ENCODE measurements at regions not wholly inside any gene's neighbourhood (a gene's known extent, or its start where the extent isn't known, plus 50 kb on each side); places are given as distances from the start of the nearest gene placed in this dataset.
"Not testable (repeated sequence)": the region's sequence is repeated elsewhere in the genome, so short reads cannot be mapped to it uniquely, and the experiment has no call there.

DNA sequence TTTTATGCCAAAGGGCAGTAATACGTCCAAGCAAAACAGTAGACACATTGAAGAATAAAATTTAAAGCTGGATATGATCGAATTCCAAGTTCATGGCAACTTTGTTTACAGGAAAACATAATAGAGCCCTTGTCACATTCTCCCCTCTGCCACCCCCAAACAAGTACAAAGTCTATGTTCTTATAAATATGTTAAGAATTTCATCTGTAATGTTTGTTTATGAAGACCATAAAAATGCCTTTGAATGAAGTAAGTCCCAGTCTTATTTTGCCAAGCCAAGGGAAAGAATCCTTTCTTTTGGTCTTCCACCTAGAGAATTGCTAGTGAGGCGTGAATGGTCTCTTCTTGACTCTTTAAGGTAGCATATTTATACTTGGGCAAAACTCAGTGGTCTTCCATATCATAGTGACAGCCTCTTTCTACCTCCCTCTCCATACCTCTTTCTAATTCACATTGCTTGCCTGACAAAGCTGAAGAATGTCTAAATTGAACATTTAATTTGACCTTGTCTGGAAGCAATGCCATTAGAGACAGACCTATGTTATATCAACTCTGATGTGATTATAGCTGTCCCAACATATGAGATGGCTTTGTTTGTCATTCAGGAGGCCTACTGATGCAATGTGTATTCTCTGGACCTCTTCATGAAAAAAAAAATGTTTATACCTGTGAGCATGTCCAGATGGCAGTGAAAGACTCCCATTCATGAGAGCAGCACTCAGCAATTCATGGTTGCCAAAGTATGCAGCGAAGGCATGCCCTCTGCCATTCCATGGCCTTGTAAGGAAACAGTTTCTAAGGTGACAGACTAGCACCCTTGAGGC lies 70.6 kb upstream of the CCN2 start:
- no peak; the same call in 2 of the 3 replicates for ATAC-seq
- TF ChIP-seq TOX (CRISPR knock-in tag; IDR thresholded peaks at IDR 0.05; ENCODE audit: borderline replicate concordance) = no peak
- TF ChIP-seq ARNTL (CRISPR knock-in tag; IDR thresholded peaks at IDR 0.05; ENCODE audit: borderline replicate concordance, low read depth) = no peak
- TF ChIP-seq CSRNP3 (CRISPR knock-in tag; IDR thresholded peaks at IDR 0.05) = no peak

- ATAC-seq = not testable (repeated sequence)
These were observed 69.7 kb upstream of the CCN2 start for GRCh38 chr6:132020918-132021317.

DNA sequence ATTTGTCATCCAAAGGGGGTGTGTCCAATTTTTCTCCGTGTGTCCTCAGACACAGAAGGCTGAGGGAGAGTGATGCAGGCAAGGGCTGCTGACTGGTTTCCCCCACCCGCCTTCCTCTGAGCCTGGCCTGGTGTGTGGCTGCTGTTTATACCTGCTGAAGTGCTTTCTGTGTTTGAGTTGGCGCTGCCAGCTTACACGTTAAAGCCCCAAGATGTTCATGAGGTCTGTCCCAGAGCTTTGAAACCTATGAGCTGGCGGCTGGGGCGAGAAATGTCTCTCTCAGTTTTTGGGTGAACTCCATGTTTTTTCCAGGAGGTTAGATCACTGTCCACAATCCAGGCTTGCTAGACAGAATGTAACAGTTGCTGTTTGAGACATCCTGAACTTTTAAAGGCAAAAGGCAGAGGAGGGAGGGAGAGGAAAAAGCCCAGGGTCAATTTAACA lies 69.0 kb upstream of the CCN2 start:
- TF ChIP-seq TSHZ2 (CRISPR knock-in tag; IDR thresholded peaks at IDR 0.05) (no peak), ARNTL (CRISPR knock-in tag; IDR thresholded peaks at IDR 0.05; ENCODE audit: borderline replicate concordance, low read depth) (no peak), ZNF70 (CRISPR knock-in tag; IDR thresholded peaks at IDR 0.05) (no peak), CSDC2 (CRISPR knock-in tag; IDR thresholded peaks at IDR 0.05) (no peak), ISL1 (CRISPR knock-in tag; IDR thresholded peaks at IDR 0.05) (no peak), ESRRG (CRISPR knock-in tag; IDR thresholded peaks at IDR 0.05) (no peak)
- ATAC-seq = peak; percentile 80

- TF ChIP-seq SNAI2 (CRISPR knock-in tag; IDR thresholded peaks at IDR 0.05) = no peak
- no peak for TF ChIP-seq ZFP30 (CRISPR knock-in tag; IDR thresholded peaks at IDR 0.05)
- TF ChIP-seq ISL1 (CRISPR knock-in tag; IDR thresholded peaks at IDR 0.05) = no peak
- TF ChIP-seq BACH2 (CRISPR knock-in tag; IDR thresholded peaks at IDR 0.05; ENCODE audit: borderline replicate concordance) = no peak
- TF ChIP-seq ESRRG (CRISPR knock-in tag; IDR thresholded peaks at IDR 0.05) = no peak
- TF ChIP-seq TSHZ2 (CRISPR knock-in tag; IDR thresholded peaks at IDR 0.05) = no peak
- no peak for TF ChIP-seq CSDC2 (CRISPR knock-in tag; IDR thresholded peaks at IDR 0.05)
- TF ChIP-seq ZFP3 (CRISPR knock-in tag; IDR thresholded peaks at IDR 0.05) = no peak
- no peak for TF ChIP-seq GLIS3 (CRISPR knock-in tag; IDR thresholded peaks at IDR 0.05)
- TF ChIP-seq OSR1 (CRISPR knock-in tag; IDR thresholded peaks at IDR 0.05) = no peak
- no peak for TF ChIP-seq ZNF565 (CRISPR knock-in tag; conservative IDR thresholded peaks at IDR 0.05; ENCODE audit: low read depth)
- TF ChIP-seq, protein P1, sequence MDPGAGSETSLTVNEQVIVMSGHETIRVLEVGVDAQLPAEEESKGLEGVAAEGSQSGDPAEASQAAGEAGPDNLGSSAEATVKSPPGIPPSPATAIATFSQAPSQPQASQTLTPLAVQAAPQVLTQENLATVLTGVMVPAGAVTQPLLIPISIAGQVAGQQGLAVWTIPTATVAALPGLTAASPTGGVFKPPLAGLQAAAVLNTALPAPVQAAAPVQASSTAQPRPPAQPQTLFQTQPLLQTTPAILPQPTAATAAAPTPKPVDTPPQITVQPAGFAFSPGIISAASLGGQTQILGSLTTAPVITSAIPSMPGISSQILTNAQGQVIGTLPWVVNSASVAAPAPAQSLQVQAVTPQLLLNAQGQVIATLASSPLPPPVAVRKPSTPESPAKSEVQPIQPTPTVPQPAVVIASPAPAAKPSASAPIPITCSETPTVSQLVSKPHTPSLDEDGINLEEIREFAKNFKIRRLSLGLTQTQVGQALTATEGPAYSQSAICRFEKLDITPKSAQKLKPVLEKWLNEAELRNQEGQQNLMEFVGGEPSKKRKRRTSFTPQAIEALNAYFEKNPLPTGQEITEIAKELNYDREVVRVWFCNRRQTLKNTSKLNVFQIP (CRISPR knock-in tag; IDR thresholded peaks at IDR 0.05; ENCODE audit: borderline replicate concordance, low read depth) = no peak
- TF ChIP-seq, protein P2, sequence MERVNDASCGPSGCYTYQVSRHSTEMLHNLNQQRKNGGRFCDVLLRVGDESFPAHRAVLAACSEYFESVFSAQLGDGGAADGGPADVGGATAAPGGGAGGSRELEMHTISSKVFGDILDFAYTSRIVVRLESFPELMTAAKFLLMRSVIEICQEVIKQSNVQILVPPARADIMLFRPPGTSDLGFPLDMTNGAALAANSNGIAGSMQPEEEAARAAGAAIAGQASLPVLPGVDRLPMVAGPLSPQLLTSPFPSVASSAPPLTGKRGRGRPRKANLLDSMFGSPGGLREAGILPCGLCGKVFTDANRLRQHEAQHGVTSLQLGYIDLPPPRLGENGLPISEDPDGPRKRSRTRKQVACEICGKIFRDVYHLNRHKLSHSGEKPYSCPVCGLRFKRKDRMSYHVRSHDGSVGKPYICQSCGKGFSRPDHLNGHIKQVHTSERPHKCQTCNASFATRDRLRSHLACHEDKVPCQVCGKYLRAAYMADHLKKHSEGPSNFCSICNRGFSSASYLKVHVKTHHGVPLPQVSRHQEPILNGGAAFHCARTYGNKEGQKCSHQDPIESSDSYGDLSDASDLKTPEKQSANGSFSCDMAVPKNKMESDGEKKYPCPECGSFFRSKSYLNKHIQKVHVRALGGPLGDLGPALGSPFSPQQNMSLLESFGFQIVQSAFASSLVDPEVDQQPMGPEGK (CRISPR knock-in tag; IDR thresholded peaks at IDR 0.05; ENCODE audit: borderline replicate concordance) = no peak
- no peak for TF ChIP-seq CSRNP3 (CRISPR knock-in tag; IDR thresholded peaks at IDR 0.05)
- no peak for TF ChIP-seq ZNF70 (CRISPR knock-in tag; IDR thresholded peaks at IDR 0.05)
- no peak for TF ChIP-seq RARB (CRISPR knock-in tag; IDR thresholded peaks at IDR 0.05)
- TF ChIP-seq ZC3H10 (CRISPR knock-in tag; IDR thresholded peaks at IDR 0.05) = no peak
- TF ChIP-seq ARNTL (CRISPR knock-in tag; IDR thresholded peaks at IDR 0.05; ENCODE audit: borderline replicate concordance, low read depth) = no peak
- no peak for TF ChIP-seq TOX (CRISPR knock-in tag; IDR thresholded peaks at IDR 0.05; ENCODE audit: borderline replicate concordance)
- no peak for TF ChIP-seq ZNF8 (CRISPR knock-in tag; IDR thresholded peaks at IDR 0.05)
- no peak for ATAC-seq
These were observed 68.4 kb upstream of the CCN2 start for GRCh38 chr6:132019586-132019985.

Measured in SK-N-SH treated with all-trans-retinoic acid at 6 μM for 48 hours (cell line).